Suprapubic skin (tissue), 4 donors: ENCODE measurements at regions not wholly inside any gene's neighbourhood (a gene's known extent, or its start where the extent isn't known, plus 50 kb on each side); places are given as distances from the start of the nearest gene placed in this dataset.

Experiments used
- CTCF ChIP-seq, 2 donors: fragments of 200-600 bp in 1 of 2; fragments of 450-650 bp in 1 of 2; sonication (generic) in 1 of 2; IDR thresholded peaks; one replicate each; pipeline ENCODE4 v1.5.1; 2016 to 2019; ENCODE audit warnings: antibody characterized with exemption in 2 of 2, mild to moderate bottlenecking in 1 of 2, moderate library complexity in 1 of 2
- EP300 ChIP-seq: sonication (generic); formaldehyde crosslinking; IDR thresholded peaks from one replicate; pipeline ENCODE4 v1.6.1; 2017; ENCODE audit warnings: antibody characterized with exemption
- POLR2A ChIP-seq, 2 donors: fragments of 450-650 bp; IDR thresholded peaks; one replicate each; pipeline ENCODE4 v1.6.1; 2017; ENCODE audit warnings: antibody characterized with exemption in 2 of 2, mild to moderate bottlenecking in 2 of 2, moderate library complexity in 2 of 2
- POLR2AphosphoS5 ChIP-seq, 3 donors: sonication (generic); formaldehyde crosslinking; IDR thresholded peaks; one replicate each; pipeline ENCODE4 v1.6.1; 2017; ENCODE audit warnings: antibody characterized with exemption in 3 of 3

- no peak for TF ChIP-seq POLR2AphosphoS5 (IDR thresholded peaks at IDR 0.05)
- no peak for TF ChIP-seq POLR2A (IDR thresholded peaks at IDR 0.05)
- TF ChIP-seq CTCF (IDR thresholded peaks at IDR 0.05): peak; percentile 19 to 20
- no peak for TF ChIP-seq EP300
These were observed 485.3 kb upstream of the PTBP2 start for GRCh38 chr1:96236156-96236739.
